T-helper 22 cell (primary cell): ENCODE measurements at regions not wholly inside any gene's neighbourhood (a gene's known extent, or its start where the extent isn't known, plus 50 kb on each side); places are given as distances from the start of the nearest gene placed in this dataset.

Experiments used
- DNase-seq: peaks from one replicate; pipeline ENCODE4 v3.0.0-alpha.2; 2020; ENCODE audit warnings: low read depth

GRCh38 chr10:91137822-91138221 is 82.6 kb upstream of the PCGF5 start:
- DNase-seq, result no peak

GRCh38 chr10:91140995-91141549 is 79.4 kb upstream of the PCGF5 start:
- DNase-seq, result no peak

GRCh38 chr10:91144961-91145360 is 75.5 kb upstream of the PCGF5 start:
- no peak for DNase-seq

- DNase-seq, result no peak
These were observed 74.3 kb upstream of the PCGF5 start for GRCh38 chr10:91146146-91146545.

GRCh38 chr10:91149550-91149949 is 70.9 kb upstream of the PCGF5 start:
- DNase-seq, result no peak

GRCh38 chr10:91150631-91151030 is 69.8 kb upstream of the PCGF5 start:
- no peak for DNase-seq

GRCh38 chr10:91153508-91153907 is 67.0 kb upstream of the PCGF5 start:
- no peak for DNase-seq

- DNase-seq, result no peak
These were observed 65.6 kb upstream of the PCGF5 start for GRCh38 chr10:91154842-91155241.

- no peak for DNase-seq
These were observed 64.3 kb upstream of the PCGF5 start for GRCh38 chr10:91156196-91156595.

GRCh38 chr10:91159254-91159783 is 61.1 kb upstream of the PCGF5 start:
- DNase-seq, result no peak

- DNase-seq, result peak; percentile 6
These were observed 58.4 kb upstream of the PCGF5 start for GRCh38 chr10:91162050-91162494.

- DNase-seq, result peak; percentile 66
These were observed 57.8 kb upstream of the PCGF5 start for GRCh38 chr10:91162495-91163268.

- DNase-seq, result peak; percentile 77
These were observed 57.1 kb upstream of the PCGF5 start for GRCh38 chr10:91163269-91163868.

- DNase-seq, result peak; percentile 67
These were observed 56.5 kb upstream of the PCGF5 start for GRCh38 chr10:91163869-91164474.

GRCh38 chr10:91164520-91165065 is 55.9 kb upstream of the PCGF5 start:
- no peak for DNase-seq

GRCh38 chr10:91167406-91167805 is 53.1 kb upstream of the PCGF5 start:
- no peak for DNase-seq

- no peak for DNase-seq
These were observed 50.0 kb upstream of the PCGF5 start for GRCh38 chr10:91170418-91170817.
